Liver (tissue), 3 donors: ENCODE measurements at regions not wholly inside any gene's neighbourhood (a gene's known extent, or its start where the extent isn't known, plus 50 kb on each side); places are given as distances from the start of the nearest gene placed in this dataset.

Source experiments
- EGR1 ChIP-seq, 2 donors: IDR thresholded peaks; 2 replicates each; pipeline ENCODE4 v1.6.1; 2016 to 2018; ENCODE audit warnings: antibody characterized with exemption in 2 of 2, low read depth in 2 of 2
- FOXA1 ChIP-seq: IDR thresholded peaks from 2 replicates; pipeline ENCODE4 v1.6.1; 2016; ENCODE audit warnings: antibody characterized with exemption
- RAD21 ChIP-seq, 2 donors: IDR thresholded peaks; 2 replicates each; pipeline ENCODE4 v1.6.1; 2016; ENCODE audit warnings: antibody characterized with exemption in 2 of 2, mild to moderate bottlenecking in 2 of 2
- TAF1 ChIP-seq: conservative IDR thresholded peaks from 2 replicates; pipeline ENCODE4 v1.6.1; 2016; ENCODE audit warnings: antibody characterized with exemption, mild to moderate bottlenecking
- TF ChIP-seq, protein P1 (sequence below): fragments of 150-350 bp; IDR thresholded peaks from 2 replicates; pipeline ENCODE4 v1.5.1; 2017; ENCODE audit warnings: improper control_type of control experiment, low read depth, low read length; ENCODE audit not compliant: missing input control
- TF ChIP-seq, protein P2 (sequence below): IDR thresholded peaks from 2 replicates; pipeline ENCODE4 v1.6.1; 2016; ENCODE audit warnings: antibody characterized with exemption
- TF ChIP-seq, protein P3 (sequence below): IDR thresholded peaks from 2 replicates; pipeline ENCODE4 v1.6.1; 2016; ENCODE audit warnings: antibody characterized with exemption
- TF ChIP-seq, protein P4 (sequence below): IDR thresholded peaks from 2 replicates; pipeline ENCODE4 v1.6.1; 2016; ENCODE audit warnings: antibody characterized with exemption, mild to moderate bottlenecking
- donor health status: healthy.
- donor health status: healthy.

DNA sequence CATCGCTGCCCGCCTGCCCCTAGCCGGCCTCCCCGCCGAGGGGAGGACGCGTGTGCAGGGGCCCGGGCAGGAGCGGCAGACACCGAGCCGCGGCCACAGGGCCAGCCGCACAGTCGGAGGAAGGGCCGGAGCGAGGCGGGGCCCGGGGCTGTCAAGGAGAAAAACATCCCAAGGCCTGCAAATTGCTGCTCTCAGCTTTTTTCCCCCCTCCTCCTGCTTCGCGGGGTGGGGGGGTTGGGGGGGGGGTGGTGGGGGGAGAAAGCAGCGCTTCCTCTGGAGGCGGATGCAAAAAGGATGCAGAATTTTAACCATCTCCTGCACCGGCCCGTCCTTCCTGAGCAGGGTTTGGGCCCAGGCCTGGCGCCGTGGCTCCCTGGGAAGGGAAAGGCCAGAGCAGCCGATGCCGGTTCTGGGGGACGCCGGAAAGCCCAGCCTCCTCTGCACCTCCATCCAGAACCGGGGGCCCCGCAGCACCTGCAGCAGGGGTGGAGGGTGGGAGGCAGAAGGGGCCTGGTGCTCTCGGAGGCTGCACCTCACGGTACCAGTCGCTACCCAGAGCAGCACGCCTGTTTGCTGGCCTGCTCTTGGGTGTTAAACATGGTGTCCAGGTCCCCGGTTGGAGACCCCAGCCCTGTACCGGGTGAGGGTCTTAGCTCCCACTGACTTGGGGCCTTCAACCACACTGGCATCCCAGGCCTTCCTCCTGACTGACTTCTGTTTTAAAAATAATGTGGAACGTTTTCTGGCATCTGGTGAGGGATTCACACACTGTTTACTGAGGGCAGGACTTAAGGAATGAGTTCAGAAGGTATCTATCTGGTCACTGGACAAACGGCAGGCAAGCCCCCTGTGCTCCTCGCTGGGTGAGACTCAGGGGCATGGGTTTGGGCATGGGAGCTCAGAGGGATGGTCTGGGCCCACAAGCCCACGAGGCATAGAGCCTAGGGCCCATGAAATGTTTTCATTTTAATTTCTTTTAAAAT, 77.4 kb upstream of the WNT7B start:
- TF ChIP-seq, protein P1, sequence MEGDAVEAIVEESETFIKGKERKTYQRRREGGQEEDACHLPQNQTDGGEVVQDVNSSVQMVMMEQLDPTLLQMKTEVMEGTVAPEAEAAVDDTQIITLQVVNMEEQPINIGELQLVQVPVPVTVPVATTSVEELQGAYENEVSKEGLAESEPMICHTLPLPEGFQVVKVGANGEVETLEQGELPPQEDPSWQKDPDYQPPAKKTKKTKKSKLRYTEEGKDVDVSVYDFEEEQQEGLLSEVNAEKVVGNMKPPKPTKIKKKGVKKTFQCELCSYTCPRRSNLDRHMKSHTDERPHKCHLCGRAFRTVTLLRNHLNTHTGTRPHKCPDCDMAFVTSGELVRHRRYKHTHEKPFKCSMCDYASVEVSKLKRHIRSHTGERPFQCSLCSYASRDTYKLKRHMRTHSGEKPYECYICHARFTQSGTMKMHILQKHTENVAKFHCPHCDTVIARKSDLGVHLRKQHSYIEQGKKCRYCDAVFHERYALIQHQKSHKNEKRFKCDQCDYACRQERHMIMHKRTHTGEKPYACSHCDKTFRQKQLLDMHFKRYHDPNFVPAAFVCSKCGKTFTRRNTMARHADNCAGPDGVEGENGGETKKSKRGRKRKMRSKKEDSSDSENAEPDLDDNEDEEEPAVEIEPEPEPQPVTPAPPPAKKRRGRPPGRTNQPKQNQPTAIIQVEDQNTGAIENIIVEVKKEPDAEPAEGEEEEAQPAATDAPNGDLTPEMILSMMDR: no peak
- TF ChIP-seq, protein P2, sequence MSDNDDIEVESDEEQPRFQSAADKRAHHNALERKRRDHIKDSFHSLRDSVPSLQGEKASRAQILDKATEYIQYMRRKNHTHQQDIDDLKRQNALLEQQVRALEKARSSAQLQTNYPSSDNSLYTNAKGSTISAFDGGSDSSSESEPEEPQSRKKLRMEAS: no peak
- no peak for TF ChIP-seq EGR1 (IDR thresholded peaks at IDR 0.05; ENCODE audit: low read depth in 2 of 2)
- no peak for TF ChIP-seq RAD21 (IDR thresholded peaks at IDR 0.05)
- TF ChIP-seq, protein P3, sequence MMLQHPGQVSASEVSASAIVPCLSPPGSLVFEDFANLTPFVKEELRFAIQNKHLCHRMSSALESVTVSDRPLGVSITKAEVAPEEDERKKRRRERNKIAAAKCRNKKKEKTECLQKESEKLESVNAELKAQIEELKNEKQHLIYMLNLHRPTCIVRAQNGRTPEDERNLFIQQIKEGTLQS: no peak
- TF ChIP-seq, protein P4, sequence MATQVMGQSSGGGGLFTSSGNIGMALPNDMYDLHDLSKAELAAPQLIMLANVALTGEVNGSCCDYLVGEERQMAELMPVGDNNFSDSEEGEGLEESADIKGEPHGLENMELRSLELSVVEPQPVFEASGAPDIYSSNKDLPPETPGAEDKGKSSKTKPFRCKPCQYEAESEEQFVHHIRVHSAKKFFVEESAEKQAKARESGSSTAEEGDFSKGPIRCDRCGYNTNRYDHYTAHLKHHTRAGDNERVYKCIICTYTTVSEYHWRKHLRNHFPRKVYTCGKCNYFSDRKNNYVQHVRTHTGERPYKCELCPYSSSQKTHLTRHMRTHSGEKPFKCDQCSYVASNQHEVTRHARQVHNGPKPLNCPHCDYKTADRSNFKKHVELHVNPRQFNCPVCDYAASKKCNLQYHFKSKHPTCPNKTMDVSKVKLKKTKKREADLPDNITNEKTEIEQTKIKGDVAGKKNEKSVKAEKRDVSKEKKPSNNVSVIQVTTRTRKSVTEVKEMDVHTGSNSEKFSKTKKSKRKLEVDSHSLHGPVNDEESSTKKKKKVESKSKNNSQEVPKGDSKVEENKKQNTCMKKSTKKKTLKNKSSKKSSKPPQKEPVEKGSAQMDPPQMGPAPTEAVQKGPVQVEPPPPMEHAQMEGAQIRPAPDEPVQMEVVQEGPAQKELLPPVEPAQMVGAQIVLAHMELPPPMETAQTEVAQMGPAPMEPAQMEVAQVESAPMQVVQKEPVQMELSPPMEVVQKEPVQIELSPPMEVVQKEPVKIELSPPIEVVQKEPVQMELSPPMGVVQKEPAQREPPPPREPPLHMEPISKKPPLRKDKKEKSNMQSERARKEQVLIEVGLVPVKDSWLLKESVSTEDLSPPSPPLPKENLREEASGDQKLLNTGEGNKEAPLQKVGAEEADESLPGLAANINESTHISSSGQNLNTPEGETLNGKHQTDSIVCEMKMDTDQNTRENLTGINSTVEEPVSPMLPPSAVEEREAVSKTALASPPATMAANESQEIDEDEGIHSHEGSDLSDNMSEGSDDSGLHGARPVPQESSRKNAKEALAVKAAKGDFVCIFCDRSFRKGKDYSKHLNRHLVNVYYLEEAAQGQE: no peak
- no peak for TF ChIP-seq FOXA1
- TF ChIP-seq TAF1: no peak
